GM18502 (cell line): ENCODE measurements at regions not wholly inside any gene's neighbourhood (a gene's known extent, or its start where the extent isn't known, plus 50 kb on each side); places are given as distances from the start of the nearest gene placed in this dataset.

Experiments used
- ATAC-seq: cut with Tn5 transposase; IDR thresholded peaks from one replicate; pipeline ENCODE4 v1.9.1; 2021; ENCODE audit warnings: mild to moderate bottlenecking; ENCODE audit not compliant: unreplicated experiment, poor library complexity

DNA sequence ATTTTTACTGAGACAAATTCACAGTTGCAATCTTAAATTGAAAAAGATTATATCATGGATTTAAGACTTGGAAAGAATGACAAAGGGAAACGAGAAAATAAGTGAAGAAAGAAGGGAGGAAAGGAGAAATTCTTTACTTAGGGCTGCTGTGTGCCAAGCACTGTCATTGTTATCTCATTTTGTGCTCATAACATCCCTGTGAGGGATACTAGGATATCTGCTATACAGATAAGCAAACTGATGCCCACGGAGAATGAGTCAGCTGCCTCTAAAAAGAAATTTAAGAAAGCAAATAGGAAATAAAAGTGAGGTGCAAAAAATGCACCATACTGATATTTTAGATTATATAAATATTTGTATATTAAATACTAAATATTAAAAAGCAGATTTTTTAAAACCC, 183.6 kb upstream of the NR5A2 start:
- ATAC-seq: no peak

DNA sequence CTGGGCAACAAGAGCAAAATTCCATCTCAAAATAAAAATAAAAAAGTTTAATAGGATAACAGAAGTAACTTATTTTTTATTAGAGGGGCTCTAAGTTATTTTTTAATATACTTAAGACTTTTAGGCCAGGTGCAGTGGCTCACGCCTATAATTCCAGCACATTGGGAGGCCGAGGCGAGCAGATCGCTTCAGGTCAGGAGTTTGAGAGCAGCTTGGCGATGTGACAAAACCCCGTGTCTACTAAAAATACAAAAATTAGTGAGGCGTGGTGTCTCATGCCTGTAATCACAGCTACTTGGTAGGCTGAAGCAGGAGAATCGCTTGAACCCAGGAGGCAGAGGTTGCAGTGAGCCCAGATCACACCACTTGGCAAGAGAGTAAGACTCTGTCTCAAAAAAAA, 180.5 kb upstream of the NR5A2 start:
- ATAC-seq: no peak

DNA sequence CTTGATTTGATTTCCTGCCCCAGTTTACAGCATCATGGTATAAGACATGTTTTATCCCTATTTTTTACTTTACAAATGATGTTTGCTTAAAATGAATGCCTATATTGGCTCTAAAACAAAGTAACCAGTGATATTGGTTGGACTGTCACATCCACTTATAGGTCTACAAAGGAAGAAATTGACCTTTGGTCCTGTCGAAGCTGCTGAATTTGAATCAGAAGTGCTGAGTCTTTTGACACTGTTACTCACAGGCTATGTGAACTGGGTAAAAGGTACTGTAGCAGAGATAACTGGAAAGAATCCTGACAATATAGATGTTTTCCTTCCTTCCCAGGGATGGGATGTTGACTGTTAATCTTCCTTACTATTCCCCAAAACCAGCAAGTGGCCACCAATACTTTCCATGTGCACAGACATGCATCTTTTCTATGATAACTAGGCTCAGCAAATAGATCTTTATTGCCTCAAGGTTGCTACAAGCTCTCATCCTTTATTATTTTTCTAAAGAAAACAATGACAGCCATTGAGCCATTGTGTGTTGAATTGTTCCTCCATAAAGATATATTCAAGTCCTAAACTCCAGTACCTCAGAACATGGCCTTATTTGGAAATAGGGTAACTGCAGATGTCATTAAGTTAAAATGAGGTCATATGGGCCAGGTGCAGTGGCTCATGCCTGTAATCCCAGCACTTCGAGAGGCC, 175.9 kb upstream of the NR5A2 start:
- ATAC-seq: no peak

DNA sequence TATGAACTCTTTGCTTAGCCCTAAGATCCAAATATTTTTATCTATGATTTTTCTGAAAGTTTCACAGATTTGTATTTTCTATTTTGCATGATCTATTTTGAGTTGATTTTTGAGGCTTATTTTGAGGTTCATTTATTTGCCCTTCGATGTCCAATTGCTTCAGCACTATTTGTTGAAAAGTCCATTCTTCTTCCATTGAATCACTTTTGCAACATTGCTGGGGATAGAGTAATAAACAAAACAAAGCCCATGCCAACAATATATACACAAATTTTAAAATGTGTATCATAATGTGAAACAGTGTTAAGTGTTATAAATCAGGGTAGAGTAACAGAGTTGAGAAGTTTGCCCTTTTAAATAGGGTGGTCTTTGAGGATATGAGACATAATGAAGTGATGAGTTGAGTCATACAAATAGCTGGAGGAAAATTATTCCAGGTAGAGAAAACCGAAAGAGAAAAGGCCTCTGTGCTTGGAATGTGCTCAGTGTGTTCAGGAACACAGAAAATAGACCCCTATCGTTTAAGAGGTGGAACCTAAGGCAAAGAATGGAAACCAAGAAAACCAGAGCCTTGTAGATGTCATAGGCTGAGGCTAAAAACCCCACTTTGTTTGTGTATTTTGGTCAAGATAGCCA, 172.7 kb upstream of the NR5A2 start:
- no peak for ATAC-seq

DNA sequence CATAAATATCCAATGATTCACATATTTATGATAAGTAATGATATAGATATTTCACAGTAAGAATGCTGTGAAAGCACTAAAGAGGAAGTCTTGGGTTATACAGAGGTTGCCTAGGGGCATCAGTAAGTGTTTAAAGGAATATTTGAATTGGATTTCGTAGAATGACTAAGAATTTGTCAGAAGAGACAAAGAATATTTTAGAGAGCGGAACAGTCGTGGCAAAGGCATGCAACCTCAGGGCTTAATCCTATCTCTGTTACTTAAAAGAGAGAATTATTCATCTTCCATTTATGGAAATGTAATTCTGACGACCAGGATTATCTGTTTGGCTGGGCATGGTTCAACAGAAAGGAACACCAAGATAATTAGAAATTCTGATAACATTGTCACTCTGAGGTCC, 171.9 kb upstream of the NR5A2 start:
- ATAC-seq: no peak

DNA sequence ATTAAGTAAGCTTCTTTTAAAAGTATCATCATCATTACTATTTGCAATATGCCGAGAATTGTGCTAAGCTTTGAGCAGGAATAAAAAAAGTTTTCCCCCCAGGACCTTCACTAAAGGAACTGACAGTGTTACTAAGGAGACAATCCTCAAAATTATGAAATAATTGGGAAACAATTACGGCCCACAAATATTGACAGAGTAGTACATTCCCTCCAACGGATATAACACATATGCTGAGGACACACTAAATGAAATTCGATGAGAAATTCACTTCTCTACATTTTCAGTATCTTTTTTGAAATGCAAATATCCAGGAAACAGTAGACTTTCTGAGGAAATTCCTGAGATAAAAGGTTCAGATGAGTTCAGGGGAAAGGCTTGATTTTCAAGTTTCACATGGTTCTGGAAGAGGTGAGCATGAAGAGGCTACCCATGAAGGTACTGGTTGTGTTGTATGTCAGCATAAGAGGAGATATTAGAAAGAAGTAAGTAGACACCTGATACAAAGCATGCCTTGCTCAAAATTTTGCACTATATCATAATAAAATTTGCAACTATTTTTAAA, 171.2 kb upstream of the NR5A2 start:
- no peak for ATAC-seq

DNA sequence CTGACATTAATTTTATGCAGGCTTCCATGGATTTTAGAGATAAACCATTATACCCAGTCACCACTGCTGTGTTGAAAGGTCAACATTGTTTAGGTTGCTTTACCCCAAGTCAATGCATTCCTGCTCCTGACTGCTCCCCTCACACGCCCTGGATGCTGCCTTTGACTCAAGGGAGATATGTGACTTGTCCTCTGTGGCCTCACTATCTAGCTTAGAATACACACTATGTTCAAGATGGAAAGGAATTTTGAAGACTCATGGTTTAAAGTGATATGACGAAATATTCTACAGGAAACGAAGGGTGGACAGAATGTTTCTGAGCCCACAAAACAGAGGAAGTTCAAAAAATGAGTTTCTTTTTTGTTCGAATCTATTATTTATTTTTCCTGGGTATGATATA, 170.4 kb upstream of the NR5A2 start:
- ATAC-seq: no peak

DNA sequence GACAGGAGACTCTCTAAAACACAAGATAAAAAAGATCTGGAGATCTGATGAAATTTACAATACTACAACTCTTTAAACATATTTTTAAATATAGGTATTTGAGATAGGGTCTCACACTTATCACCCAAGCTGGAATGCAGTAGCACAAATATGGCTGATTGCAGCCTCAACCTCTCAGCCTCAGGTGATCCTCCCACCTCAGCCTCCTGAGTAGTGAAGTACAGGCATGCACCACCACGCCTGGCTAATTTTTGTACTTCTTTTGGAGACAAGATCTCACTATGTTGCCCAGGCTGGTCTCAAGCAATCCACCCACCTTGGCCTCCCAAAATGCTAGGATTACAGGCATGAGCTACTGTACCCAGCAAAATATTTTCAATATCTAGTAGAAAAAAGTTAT, 170.0 kb upstream of the NR5A2 start:
- ATAC-seq: no peak

DNA sequence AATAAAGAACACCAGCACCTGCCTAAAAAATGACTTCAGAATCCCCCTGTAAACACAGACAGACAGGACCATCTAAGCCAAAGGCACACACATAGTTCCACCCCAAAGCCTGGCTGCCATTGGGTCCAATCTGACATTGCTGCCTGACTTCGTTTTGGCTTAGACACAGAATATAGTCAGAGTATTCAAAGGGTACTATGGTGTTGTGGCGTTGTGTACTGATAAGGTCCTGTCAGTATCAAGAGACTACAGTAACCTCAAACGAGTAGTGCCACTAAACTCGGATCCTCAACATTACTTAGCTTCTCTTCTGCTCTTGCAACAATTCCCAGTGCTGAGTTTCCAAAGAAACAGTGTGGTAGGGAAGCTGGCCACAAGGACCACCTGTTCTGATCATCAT, 169.3 kb upstream of the NR5A2 start:
- no peak for ATAC-seq

DNA sequence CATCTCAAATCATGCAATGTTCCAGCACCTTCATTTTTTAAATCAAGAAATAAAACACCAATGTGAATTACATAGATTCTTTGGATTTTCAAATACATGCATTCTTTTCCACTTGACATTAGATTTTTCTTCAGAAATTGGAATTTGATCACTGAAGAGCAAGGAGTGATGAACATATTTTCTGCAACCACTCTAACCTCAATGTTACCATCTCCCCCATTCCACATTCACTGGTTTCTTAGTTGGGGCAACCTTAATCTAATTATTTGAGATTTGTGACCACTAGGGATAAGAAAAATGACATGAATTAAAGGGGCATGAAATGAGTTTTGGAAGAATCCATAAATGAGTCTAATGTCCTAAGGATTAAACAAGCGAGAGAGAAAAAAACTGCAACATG, 168.7 kb upstream of the NR5A2 start:
- ATAC-seq: no peak

DNA sequence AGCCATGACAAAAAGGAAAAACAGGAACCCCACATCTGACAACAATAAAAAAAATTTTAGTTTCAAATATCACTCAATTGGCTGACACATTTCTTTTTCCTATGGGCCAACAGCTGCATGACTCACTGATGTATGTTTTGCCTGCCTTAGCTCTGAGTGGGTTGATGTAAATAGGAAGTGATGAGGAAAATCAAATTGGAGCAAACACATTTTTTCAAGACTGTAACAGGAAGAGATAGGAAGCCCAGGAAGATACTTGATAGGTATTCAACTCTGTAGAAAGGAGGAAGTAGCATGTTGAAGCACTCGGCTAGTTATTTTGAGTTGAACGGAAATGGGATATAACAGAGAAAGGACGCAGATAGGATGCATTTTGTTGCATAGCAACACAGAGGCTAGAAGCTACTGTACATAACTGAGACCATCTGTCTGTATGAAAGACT, 168.0 kb upstream of the NR5A2 start:
- no peak for ATAC-seq

DNA sequence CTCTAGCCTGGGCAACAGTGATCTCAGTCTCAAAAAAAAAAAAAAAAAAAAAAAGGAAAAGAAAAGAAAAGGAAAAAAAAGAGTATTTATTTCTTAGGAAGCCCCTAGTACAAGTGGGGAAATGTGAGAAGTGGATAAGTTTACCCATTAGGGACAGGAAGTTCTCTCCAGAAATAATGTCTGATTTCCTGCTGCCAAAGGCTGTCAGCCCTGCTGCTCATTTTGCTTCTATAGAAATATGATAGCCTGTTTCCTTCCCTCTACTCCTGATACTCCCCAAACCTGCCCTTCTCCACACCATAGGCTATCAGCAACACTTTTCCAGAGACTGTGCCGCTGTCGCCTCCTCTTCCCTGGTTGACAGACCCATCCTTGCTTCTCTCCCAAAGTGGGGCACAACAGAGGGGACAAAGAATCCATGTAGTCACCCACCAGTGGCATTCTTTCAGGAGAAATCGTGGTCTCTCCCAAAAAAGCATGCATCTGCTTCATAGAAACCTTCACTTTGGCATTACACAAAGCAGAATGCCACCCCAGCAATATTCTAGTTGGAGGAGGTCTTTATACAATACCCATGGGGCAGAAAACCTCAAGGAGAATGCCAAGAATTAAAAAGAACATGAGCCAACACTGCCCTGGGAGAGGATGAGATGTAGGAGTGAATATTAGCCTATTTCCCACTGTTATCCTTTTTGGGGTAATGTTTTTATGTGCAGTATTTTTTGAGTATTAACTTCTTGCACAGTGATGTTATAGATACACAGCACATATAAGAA, 166.3 kb upstream of the NR5A2 start:
- ATAC-seq: no peak

DNA sequence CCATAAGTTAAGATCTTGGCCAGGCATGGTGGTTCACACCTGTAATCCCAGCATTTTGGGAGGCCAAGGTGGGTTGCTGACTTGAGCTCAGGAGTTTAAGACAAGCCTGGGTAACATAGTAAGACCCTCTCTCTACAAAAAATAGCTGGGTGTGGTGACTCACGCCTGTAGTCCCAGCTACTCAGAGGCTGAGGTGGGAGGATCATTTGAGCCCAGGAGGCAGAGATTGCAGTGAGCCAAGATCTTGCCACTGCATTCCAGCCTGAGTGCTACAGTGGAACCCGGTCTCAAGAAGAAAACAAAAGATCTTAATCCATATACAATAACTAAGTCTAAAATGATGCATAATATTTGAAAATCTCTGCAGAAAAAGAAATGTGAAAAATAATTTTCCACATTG, 165.5 kb upstream of the NR5A2 start:
- ATAC-seq: no peak

DNA sequence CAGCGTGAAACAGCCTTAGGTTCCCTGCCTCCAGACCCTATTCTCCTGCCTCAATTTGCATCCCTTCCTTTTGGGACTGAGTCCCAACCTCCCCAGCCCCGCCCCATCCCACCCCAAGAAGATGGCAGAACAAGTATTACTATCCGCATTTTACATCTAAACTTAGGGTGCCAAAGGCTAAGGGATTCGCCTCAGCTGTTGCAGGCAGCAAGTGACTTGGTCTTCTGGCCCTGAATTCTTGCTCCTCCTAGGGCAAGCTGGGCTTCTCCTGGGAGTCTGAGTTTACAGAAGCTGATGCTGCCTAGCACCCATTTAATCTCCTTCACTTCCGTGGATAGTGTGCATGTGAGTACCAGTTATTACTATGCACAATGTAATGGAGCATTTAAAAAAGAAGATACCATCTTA, 161.3 kb upstream of the NR5A2 start:
- no peak for ATAC-seq

DNA sequence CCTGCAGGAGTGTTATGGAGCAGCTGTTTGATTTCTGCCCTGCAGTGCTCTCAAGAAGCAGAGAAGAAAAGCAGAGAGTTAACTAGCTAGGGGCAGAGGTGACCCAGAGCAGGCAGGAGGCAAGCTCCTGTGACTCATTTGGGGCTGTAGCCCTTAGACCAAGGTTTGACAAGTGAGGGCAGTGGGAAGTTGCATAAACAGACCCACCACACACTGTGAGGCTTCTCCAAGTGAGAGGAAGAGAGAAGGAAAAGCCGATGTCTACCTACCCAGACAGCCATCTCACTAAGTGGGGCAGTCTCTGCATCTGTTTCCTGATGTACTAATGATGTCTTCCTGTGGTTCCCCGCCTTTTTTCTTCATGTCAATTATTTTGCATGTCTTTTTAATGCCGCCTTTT, 159.9 kb upstream of the NR5A2 start:
- no peak for ATAC-seq

DNA sequence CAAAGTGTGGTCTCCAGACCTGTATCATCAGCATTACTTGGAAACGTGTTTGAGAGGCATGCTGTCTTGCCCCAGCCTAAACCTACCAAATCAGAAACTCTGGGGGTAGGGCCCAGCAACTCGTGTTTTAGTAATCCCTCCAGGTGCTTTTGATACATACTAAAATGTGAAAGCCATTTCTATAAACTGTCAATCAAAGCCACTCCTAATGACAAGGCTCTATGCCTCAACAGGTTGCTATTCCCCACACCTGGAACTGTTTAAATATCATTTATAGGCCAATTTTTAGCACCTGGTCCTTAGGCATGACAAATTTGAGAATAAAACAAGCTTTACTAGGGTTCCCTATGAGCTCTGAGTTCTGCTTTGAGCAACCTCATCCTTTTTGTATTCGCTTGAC, 158.7 kb upstream of the NR5A2 start:
- no peak for ATAC-seq

DNA sequence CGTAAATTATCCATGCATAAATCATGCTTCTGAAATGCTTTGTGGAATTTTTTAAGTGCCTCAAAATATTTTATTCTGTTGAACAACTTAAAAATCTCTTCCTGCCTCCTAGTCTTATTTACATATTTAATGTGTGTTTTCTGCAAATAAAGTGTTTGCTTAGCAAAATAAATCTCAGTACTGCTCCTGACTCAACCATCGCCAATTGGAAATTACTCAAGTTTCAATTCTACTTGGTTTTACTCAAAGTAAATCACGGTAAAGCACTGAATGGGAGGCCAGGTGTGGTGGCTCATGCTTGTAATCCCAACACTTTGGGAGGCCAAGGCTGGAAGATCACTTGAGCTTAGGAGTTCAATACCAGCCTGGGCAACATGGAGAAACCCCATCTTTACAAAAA, 152.2 kb upstream of the NR5A2 start:
- no peak for ATAC-seq

DNA sequence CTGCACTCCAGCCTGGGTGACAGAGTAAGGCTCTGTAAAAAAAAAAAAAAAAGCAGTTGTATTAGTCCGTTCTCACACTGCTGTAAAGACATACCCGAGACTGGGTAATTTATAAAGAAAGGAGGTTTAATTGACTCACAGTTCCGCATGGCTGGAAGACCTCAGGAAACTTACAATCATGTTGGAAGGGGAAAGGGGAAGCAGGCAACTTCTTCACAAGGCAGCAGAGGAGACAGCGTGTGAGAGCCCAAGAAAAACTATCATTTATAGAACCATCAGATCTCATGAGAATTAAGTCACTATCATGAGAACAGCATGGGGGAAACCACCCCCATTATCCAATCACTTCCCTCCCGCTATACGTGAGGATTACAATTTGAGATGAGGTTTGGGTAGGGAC, 151.7 kb upstream of the NR5A2 start:
- ATAC-seq: no peak

DNA sequence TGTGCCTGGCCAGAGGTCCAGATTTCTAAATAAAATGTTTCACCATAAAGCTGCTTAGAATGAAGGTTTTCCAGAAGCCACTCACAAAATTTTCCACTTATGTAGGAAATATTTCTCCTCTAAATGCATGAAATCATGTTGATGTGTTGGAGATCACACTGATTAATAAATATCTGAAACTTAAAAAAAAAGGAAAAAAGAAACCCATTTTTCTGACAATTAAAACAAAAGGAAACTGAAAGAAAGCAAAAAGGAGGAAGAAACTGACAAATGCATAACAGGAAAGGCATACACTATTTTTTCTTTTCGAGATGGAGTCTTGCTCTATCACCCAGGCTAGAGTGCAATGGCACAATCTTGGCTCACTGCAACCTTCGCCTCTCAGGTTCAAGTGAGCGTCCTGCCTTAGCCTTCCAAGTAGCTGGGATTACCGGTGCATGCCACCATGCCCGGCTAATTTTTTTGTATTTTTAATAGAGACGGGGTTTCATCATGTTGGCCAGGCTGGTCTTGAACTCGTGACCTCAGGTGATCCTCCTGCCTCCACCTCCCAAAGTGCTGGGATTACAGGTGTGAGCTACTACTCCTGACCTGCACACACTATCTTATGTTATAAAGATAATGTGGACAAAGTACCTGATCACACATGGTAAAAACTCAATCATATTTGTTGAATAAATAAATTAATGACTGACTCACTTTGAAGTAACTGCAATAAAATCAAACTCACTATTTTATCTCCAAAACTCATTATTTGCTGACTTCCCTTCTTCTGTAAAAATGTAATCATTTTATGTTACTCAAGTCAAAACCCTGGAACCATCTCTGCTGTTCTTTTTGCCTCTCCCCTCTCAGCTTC, 149.8 kb upstream of the NR5A2 start:
- ATAC-seq: no peak

DNA sequence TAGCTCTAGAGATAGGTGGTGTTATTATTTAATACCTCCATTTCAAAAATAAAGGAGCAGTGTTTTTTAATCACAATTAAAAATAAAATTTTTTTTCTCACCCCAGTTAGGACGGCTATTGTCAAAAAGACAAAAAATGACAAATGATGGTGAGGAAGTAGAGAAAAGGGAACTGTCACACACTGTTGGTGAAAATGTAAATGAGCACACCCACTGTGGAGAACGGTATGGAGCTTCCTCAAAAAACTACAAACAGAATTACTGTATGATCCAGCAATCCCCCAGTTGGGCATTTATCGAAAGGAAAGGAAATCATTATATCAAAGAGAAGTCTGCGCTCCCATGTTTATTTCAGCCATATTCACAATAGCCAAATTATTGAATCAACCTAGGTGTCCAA, 148.7 kb upstream of the NR5A2 start:
- ATAC-seq: no peak
